ENCODE measurements at regions not wholly inside any gene's neighbourhood (a gene's known extent, or its start where the extent isn't known, plus 50 kb on each side); places are given as distances from the start of the nearest gene placed in this dataset.

GRCh38 chr13:86324191-86324590 is 525.0 kb upstream of the SLITRK6 start:
- 20% methylated on average over 3 of the region's 3 CpGs for WGBS (ENCODE audit: low lambda C conversion rate)
- FAIRE-seq, result no peak
- in situ Hi-C loops (cut with HindIII; ENCODE audit: extremely low pct_ligation_motif_present, low pct_unique_long_range_greater_than_20kb), result no loop called here

More at GRCh38 chr13:86324191-86324590, 525.0 kb upstream of the SLITRK6 start:
- intact Hi-C loops (cut with micrococcal nuclease; ENCODE audit: unreplicated experiment), result no loop called here
- H3K36me3 ChIP-seq (replicated peaks in 1 of 2; ENCODE audit: control insufficient read depth in 1 of 2, insufficient read depth in 2 of 2, low read length in 2 of 2), result no peaks in the 10 kb centered on the region
- no peaks in the 10 kb centered on the region for H3K27me3 ChIP-seq (ENCODE audit: control insufficient read depth in 1 of 2, insufficient read depth in 2 of 2, low read length in 2 of 2)
- no peaks in the 10 kb centered on the region for H4K20me1 ChIP-seq (ENCODE audit: insufficient read depth, low read length)
- no peak overlapping the region for H3K4me3 ChIP-seq (replicated peaks in 1 of 3; ENCODE audit: insufficient read depth in 1 of 3, low read depth in 2 of 3, low read length in 3 of 3)
- POLR2A ChIA-PET, result no interaction called here
- TF ChIP-seq TERF1 (CRISPR knock-in tag; IDR thresholded peaks at IDR 0.05) (no peak), ZBTB46 (CRISPR knock-in tag; IDR thresholded peaks at IDR 0.05; ENCODE audit: borderline replicate concordance) (no peak), POLR2AphosphoS2 (IDR thresholded peaks at IDR 0.05; ENCODE audit: low read depth, low read length) (no peak), TRAFD1 (CRISPR knock-in tag; IDR thresholded peaks at IDR 0.05; ENCODE audit: borderline replicate concordance) (no peak), ZBTB39 (CRISPR knock-in tag; IDR thresholded peaks at IDR 0.05) (no peak), ZNF879 (CRISPR knock-in tag; IDR thresholded peaks at IDR 0.05) (no peak)
- DNase-seq (ENCODE audit: low spot score) (no peak), ATAC-seq (no peak)
- H2AFZ ChIP-seq (ENCODE audit: low read length), result no peak overlapping the region
- H3K4me1 ChIP-seq (ENCODE audit: insufficient read depth, low read length), result no peaks in the 10 kb centered on the region
- H3K9me3 ChIP-seq (ENCODE audit: low read length), result no peaks in the 10 kb centered on the region
- CTCF ChIA-PET (ENCODE audit: low intra/inter-chr PET ratio, low total read pairs), result no interaction called here
- no peaks in the 10 kb centered on the region for H3K79me2 ChIP-seq (ENCODE audit: insufficient read depth, low read length)
- H3K27ac ChIP-seq (ENCODE audit: extremely low read length, insufficient read depth, low read length), result no peak overlapping the region
- BruUV-seq (replicated peaks), result no TSS peak
- no peak overlapping the region for H3K4me2 ChIP-seq (ENCODE audit: low read depth, low read length)
- no peak overlapping the region for H3K9ac ChIP-seq (ENCODE audit: insufficient read depth, low read depth, low read length)

All from HepG2 (cell line).